ENCODE measurements at regions not wholly inside any gene's neighbourhood (a gene's known extent, or its start where the extent isn't known, plus 50 kb on each side); places are given as distances from the start of the nearest gene placed in this dataset.

DNA sequence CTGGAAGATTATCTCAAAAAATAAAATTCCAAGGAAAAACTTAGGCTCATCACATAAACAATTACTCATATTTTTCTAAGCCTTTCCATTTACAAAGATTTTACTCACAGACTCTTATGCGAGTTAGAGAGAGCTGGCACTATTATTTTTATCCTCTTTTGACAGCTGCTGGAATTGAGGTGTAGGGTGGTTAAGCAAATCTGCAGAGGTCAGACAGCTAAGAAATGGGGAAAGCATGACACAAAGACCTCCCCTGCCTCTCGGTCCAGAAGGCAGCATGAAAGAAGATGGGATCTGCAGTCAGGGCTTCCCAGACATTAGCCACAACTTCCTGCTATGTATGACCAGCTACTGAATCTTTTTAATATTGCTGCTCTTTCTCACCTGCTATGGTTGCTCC, 89.9 kb upstream of the CPEB2 start:
- ChIA-PET POLR2A (ENCODE audit: unreplicated experiment) (no interaction called here), CTCF (no interaction called here)
- H4K20me1 ChIP-seq (ENCODE audit: insufficient read depth) = no peaks in the 10 kb centered on the region
- H3K4me1 ChIP-seq (replicated peaks; ENCODE audit: insufficient read depth) = peaks cover 40% of the 10 kb centered on the region
- no peak for DNase-seq
- no peaks in the 10 kb centered on the region for H3K27me3 ChIP-seq (ENCODE audit: insufficient read depth, low read depth)
- no peaks in the 10 kb centered on the region for H3K9me3 ChIP-seq (ENCODE audit: insufficient read depth, low read depth)
- intact Hi-C loops (cut with micrococcal nuclease; ENCODE audit: unreplicated experiment) = no loop called here
- no peak for TF ChIP-seq EZH2 (IDR thresholded peaks at IDR 0.05; ENCODE audit: low read depth)
- H3K79me2 ChIP-seq (ENCODE audit: low read depth) = no peaks in the 10 kb centered on the region
- peaks cover 13% of the 10 kb centered on the region for H3F3A ChIP-seq (ENCODE audit: insufficient read depth, low read depth)
- BruUV-seq (replicated peaks) = no TSS peak
- no peaks in the 10 kb centered on the region for H3K36me3 ChIP-seq (ENCODE audit: low read depth)
- no peak overlapping the region for H2AFZ ChIP-seq
- H3K9me2 ChIP-seq (ENCODE audit: insufficient read depth) = no peaks in the 10 kb centered on the region
- H3K4me3 ChIP-seq = no peak overlapping the region
- no peak overlapping the region for H3K4me2 ChIP-seq
- H3K27ac ChIP-seq = no peak overlapping the region

DNA sequence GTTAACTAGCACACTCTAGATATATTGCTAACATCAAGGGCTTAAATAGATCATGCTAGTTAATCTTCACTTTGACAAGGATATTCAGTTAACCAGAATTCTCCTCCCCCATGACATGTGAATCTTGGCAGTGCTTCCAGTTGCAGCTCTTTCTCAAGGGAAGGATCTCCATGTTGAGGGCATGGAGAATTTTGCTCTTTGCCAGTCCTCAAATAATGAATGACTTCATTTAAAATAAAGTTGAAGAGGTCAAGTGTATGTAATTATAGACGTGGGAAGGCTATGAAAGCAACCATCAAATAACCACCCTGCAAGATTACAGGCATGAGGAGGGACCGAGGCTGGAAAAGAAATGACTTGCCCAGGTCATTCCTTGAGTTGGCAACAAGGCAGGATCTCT, 87.3 kb upstream of the CPEB2 start:
- CTCF ChIA-PET = no interaction called here
- Histone ChIP-seq H3K27me3 (ENCODE audit: insufficient read depth, low read depth) (no peaks in the 10 kb centered on the region), H3K4me3 (no peak overlapping the region), H3K79me2 (ENCODE audit: low read depth) (no peaks in the 10 kb centered on the region), H4K20me1 (ENCODE audit: insufficient read depth) (no peaks in the 10 kb centered on the region), H3K4me2 (no peak overlapping the region), H2AFZ (no peak overlapping the region), H3K27ac (no peak overlapping the region), H3K9me2 (ENCODE audit: insufficient read depth) (no peaks in the 10 kb centered on the region), H3K4me1 (replicated peaks; ENCODE audit: insufficient read depth) (peaks cover 25% of the 10 kb centered on the region), H3F3A (ENCODE audit: insufficient read depth, low read depth) (peaks cover 16% of the 10 kb centered on the region), H3K36me3 (ENCODE audit: low read depth) (no peaks in the 10 kb centered on the region), H3K9me3 (ENCODE audit: insufficient read depth, low read depth) (no peaks in the 10 kb centered on the region)
- intact Hi-C loops (cut with micrococcal nuclease; ENCODE audit: unreplicated experiment) = no loop called here
- TF ChIP-seq, protein P1, sequence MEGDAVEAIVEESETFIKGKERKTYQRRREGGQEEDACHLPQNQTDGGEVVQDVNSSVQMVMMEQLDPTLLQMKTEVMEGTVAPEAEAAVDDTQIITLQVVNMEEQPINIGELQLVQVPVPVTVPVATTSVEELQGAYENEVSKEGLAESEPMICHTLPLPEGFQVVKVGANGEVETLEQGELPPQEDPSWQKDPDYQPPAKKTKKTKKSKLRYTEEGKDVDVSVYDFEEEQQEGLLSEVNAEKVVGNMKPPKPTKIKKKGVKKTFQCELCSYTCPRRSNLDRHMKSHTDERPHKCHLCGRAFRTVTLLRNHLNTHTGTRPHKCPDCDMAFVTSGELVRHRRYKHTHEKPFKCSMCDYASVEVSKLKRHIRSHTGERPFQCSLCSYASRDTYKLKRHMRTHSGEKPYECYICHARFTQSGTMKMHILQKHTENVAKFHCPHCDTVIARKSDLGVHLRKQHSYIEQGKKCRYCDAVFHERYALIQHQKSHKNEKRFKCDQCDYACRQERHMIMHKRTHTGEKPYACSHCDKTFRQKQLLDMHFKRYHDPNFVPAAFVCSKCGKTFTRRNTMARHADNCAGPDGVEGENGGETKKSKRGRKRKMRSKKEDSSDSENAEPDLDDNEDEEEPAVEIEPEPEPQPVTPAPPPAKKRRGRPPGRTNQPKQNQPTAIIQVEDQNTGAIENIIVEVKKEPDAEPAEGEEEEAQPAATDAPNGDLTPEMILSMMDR (conservative IDR thresholded peaks at IDR 0.05) = no peak
- no peak for TF ChIP-seq EZH2 (IDR thresholded peaks at IDR 0.05; ENCODE audit: low read depth)
- POLR2A ChIA-PET (ENCODE audit: unreplicated experiment) = interaction anchor here (0.6 kb wide), 2 partner anchors 92 to 1190 kb away, joined by 3 to 7 read pairs; no protein-coding TSS in a partner anchor
- no TSS peak for BruUV-seq (replicated peaks)
- DNase-seq = no peak

DNA sequence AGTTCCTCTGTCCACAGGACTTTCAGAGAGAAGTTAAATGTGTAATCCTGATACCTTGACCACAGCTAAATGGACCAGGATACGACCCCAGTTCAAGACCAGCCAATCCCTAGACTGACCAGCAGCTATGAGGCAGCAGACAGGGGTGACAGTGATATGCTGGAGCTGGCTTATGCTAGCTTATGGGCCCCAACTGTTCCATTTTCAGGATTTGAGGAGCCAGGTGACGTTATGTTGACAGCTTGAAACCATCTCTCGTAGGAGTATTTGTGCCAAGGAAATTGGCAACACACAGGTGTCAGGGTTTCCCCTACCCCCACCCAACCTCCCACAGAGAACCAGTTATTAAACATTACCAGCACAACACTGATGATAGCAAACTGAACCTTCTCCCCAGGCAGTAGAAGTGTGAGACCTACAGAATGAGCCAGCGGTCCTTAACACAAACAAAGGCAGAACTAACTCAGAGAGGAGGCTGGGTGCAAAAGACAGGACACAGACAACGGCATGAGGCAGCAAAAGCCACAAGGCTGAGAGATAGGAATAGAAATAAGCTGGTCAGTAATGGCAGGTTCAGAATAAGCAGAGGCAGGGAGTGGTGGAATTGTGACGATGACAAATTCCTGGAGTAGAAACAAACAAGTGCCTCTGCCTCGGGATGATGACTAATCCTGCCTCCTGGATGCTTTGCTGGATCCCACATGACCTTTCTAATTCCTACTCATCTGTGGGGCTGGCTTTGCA, 85.6 kb upstream of the CPEB2 start:
- peak; percentile 65 to 82 for DNase-seq
- TSS peak; percentile 98 for BruUV-seq (replicated peaks)
- Histone ChIP-seq H3K79me2 (ENCODE audit: low read depth) (no peaks in the 10 kb centered on the region), H3K9me3 (ENCODE audit: insufficient read depth, low read depth) (no peaks in the 10 kb centered on the region), H3K4me2 (peak overlapping the region; percentile 72), H3K27me3 (ENCODE audit: insufficient read depth, low read depth) (no peaks in the 10 kb centered on the region), H3K4me1 (replicated peaks; ENCODE audit: insufficient read depth) (peaks cover 22% of the 10 kb centered on the region), H3K27ac (peak overlapping the region; percentile 86), H2AFZ (peak overlapping the region; percentile 78; the same call in 1 of the 2 replicates), H3F3A (ENCODE audit: insufficient read depth, low read depth) (peaks cover 16% of the 10 kb centered on the region), H3K36me3 (ENCODE audit: low read depth) (no peaks in the 10 kb centered on the region), H4K20me1 (ENCODE audit: insufficient read depth) (no peaks in the 10 kb centered on the region), H3K4me3 (no peak overlapping the region; the same call in 1 of the 2 replicates), H3K9me2 (ENCODE audit: insufficient read depth) (no peaks in the 10 kb centered on the region)
- TF ChIP-seq EZH2 (IDR thresholded peaks at IDR 0.05; ENCODE audit: low read depth) = no peak
- CTCF ChIA-PET = no interaction called here
- POLR2A ChIA-PET (ENCODE audit: unreplicated experiment) = interaction anchor here (0.6 kb wide), 2 partner anchors 8 to 462 kb away, joined by 5 to 7 read pairs; no protein-coding TSS in a partner anchor
- intact Hi-C loops (cut with micrococcal nuclease; ENCODE audit: unreplicated experiment) = loop anchor here (2.0 kb wide), 2 partner anchors 38 to 84 kb away; no protein-coding TSS in a partner anchor

DNA sequence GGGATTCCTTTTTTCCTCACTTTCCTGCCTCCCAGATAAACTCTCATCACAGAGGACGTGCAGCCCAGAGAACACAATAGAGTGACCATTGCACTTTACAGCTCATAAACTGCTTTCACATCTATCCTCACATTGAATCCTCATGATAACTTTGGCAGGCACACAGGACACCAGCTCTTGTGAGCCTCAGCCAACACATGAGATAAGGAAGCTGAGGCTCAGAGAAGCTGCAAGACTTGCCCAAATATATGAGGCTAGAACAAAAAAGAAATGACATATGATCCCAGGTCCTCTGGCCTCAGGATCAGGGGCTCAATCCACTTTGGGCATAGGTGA, 85.0 kb upstream of the CPEB2 start:
- H3K4me2 ChIP-seq = peak overlapping the region; percentile 72
- no peaks in the 10 kb centered on the region for H3K36me3 ChIP-seq (ENCODE audit: low read depth)
- H3K4me3 ChIP-seq = no peak overlapping the region
- peak overlapping the region; percentile 86 for H3K27ac ChIP-seq
- H3K9me3 ChIP-seq (ENCODE audit: insufficient read depth, low read depth) = no peaks in the 10 kb centered on the region
- no peaks in the 10 kb centered on the region for H3K79me2 ChIP-seq (ENCODE audit: low read depth)
- TF ChIP-seq, protein P1 (conservative IDR thresholded peaks at IDR 0.05) = no peak
- TF ChIP-seq EZH2 (IDR thresholded peaks at IDR 0.05; ENCODE audit: low read depth) = no peak
- no TSS peak for BruUV-seq (replicated peaks)
- POLR2A ChIA-PET (ENCODE audit: unreplicated experiment) = interaction anchor here (0.6 kb wide), 2 partner anchors 8 to 462 kb away, joined by 5 to 7 read pairs; no protein-coding TSS in a partner anchor
- CTCF ChIA-PET = no interaction called here
- no peak overlapping the region for H2AFZ ChIP-seq
- DNase-seq = no peak
- no peaks in the 10 kb centered on the region for H4K20me1 ChIP-seq (ENCODE audit: insufficient read depth)
- peaks cover 17% of the 10 kb centered on the region for H3K4me1 ChIP-seq (replicated peaks; ENCODE audit: insufficient read depth)
- intact Hi-C loops (cut with micrococcal nuclease; ENCODE audit: unreplicated experiment) = loop anchor here (2.0 kb wide), 2 partner anchors 38 to 84 kb away; no protein-coding TSS in a partner anchor
- H3K27me3 ChIP-seq (ENCODE audit: insufficient read depth, low read depth) = no peaks in the 10 kb centered on the region
- peaks cover 16% of the 10 kb centered on the region for H3F3A ChIP-seq (ENCODE audit: insufficient read depth, low read depth)
- H3K9me2 ChIP-seq (ENCODE audit: insufficient read depth) = no peaks in the 10 kb centered on the region
